ENCODE measurements at regions not wholly inside any gene's neighbourhood (a gene's known extent, or its start where the extent isn't known, plus 50 kb on each side); places are given as distances from the start of the nearest gene placed in this dataset.

DNA sequence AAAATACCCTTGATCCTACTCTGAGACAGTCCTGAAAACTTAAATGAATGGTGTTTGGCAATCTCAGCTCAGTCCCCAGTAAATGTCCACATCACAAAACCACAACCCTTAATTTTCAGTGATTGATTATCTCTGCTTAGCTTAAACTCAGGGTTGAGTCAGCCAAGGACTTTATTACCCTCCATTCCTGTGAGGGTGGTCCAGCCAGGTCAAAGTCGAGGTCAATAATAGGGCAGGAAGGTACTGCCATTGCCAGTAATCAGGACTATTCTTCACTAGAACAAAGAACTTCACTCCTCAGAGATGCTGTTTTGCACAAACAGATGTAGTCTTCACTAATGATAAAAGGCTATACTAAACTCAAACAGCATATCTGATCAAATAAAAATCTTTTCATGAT is 499.4 kb downstream of the ISL1 start:
- intact Hi-C loops (cut with DNase I): no loop called here
- H3K27me3 ChIP-seq: no peaks in the 10 kb centered on the region
- no peak overlapping the region for H3K27ac ChIP-seq
- TF ChIP-seq, protein P1, sequence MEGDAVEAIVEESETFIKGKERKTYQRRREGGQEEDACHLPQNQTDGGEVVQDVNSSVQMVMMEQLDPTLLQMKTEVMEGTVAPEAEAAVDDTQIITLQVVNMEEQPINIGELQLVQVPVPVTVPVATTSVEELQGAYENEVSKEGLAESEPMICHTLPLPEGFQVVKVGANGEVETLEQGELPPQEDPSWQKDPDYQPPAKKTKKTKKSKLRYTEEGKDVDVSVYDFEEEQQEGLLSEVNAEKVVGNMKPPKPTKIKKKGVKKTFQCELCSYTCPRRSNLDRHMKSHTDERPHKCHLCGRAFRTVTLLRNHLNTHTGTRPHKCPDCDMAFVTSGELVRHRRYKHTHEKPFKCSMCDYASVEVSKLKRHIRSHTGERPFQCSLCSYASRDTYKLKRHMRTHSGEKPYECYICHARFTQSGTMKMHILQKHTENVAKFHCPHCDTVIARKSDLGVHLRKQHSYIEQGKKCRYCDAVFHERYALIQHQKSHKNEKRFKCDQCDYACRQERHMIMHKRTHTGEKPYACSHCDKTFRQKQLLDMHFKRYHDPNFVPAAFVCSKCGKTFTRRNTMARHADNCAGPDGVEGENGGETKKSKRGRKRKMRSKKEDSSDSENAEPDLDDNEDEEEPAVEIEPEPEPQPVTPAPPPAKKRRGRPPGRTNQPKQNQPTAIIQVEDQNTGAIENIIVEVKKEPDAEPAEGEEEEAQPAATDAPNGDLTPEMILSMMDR (IDR thresholded peaks at IDR 0.05): no peak
- H3K9me3 ChIP-seq: no peaks in the 10 kb centered on the region
- no peak for DNase-seq (ENCODE audit: low spot score in 2 of 2)
- no peaks in the 10 kb centered on the region for H3K36me3 ChIP-seq
- H3K4me1 ChIP-seq: no peaks in the 10 kb centered on the region
- H3K4me3 ChIP-seq: no peak overlapping the region

DNA sequence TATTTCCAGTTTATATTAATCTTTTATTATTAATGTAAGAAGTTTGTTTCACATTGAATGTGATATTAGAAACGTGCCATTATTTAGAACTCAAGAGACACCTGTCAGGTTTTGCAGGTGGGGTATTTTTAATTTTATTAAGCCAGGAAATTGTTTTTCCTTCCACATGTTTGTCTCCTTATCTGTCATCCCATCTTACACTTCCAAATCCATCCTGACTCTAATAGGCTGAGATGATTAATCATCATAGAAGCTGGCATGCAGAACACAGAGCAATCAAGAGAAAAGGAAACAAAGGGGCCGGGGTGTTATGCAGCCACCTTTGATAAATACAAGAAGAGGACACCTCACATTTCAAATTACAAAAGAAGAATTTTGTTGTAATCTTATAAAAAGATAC is 506.5 kb downstream of the ISL1 start:
- DNase-seq (ENCODE audit: low spot score in 2 of 2): no peak
- Histone ChIP-seq H3K27ac (no peak overlapping the region), H3K27me3 (no peaks in the 10 kb centered on the region), H3K4me3 (no peak overlapping the region), H3K36me3 (no peaks in the 10 kb centered on the region), H3K4me1 (no peaks in the 10 kb centered on the region), H3K9me3 (no peaks in the 10 kb centered on the region)
- TF ChIP-seq, protein P1 (IDR thresholded peaks at IDR 0.05): no peak
- intact Hi-C loops (cut with DNase I): no loop called here

DNA sequence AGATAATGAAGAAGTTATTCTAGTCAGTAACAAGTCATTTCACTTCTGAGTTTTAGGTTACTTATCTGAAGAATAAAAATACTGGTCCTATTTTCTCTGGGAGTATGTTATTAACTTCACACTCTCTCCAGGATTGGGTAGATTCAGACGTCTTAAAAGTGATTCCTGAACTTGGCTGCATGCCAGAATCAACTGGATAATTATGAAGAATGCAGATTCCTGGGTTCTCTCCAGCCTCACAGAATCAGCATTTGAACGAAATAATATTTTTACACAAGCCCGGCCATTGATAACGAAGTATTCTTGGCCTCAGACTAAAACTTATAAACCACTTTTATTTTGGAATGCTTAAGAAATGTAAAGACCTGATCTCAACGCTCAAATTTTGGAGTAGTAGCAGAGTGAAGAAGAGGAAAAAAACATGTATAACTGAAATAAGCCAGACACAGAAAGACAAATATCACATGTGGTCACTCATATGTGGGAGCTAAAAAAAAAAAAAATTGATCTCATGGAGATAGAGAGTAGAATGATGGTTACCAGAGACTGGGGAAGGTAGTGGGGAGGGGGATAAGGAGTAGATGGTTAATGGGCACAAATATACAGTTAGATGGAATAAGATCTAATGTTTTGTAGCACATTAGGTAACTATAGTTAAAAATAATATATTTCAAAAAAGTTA is 507.3 kb downstream of the ISL1 start:
- Histone ChIP-seq H3K4me3 (no peak overlapping the region), H3K27me3 (no peaks in the 10 kb centered on the region), H3K36me3 (no peaks in the 10 kb centered on the region), H3K27ac (no peak overlapping the region), H3K9me3 (no peaks in the 10 kb centered on the region), H3K4me1 (no peaks in the 10 kb centered on the region)
- TF ChIP-seq, protein P1 (IDR thresholded peaks at IDR 0.05): no peak
- DNase-seq (ENCODE audit: low spot score in 2 of 2): no peak
- intact Hi-C loops (cut with DNase I): no loop called here

DNA sequence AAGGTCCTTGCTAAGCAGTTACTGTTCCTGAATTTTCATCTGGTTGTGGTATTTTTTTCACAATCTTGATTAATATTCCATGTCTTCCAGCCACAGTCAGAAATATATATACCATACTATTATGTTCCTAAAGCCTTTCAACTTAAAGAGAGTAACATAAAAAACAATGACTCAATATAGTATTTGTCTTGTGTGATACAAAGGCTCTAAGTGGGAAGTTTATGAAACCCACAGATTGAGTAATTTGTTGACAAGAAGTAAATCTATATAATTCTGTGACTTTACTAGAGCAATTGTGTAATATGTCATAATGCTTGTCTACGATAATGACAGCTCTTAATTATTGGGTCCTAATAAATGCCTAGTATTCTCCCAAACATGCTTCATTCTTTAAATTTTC is 509.4 kb downstream of the ISL1 start:
- no peaks in the 10 kb centered on the region for H3K9me3 ChIP-seq
- no peaks in the 10 kb centered on the region for H3K27me3 ChIP-seq
- no peak for DNase-seq (ENCODE audit: low spot score in 2 of 2)
- H3K4me3 ChIP-seq: no peak overlapping the region
- H3K4me1 ChIP-seq: no peaks in the 10 kb centered on the region
- no peak overlapping the region for H3K27ac ChIP-seq
- TF ChIP-seq, protein P1 (IDR thresholded peaks at IDR 0.05): no peak
- intact Hi-C loops (cut with DNase I): no loop called here
- no peaks in the 10 kb centered on the region for H3K36me3 ChIP-seq

DNA sequence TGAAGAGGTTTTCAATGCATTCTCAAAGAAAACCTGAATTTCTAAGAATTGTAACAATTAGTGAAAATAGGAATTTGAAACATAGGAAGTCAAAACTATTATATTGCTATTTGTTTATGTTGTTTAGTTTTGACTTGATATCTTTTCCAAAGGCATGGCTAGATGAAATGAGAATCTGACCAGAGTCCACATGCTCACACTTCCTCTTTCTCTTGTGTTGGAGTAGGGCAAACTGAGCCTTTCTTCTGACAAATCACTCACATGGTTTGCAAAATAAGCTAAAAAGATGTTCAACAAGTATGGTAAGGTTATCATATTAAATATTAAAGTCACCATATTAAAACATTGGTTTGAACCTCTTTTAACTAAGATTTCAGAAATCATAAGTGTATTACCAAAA is 512.6 kb downstream of the ISL1 start:
- DNase-seq (ENCODE audit: low spot score in 2 of 2): no peak
- no peaks in the 10 kb centered on the region for H3K27me3 ChIP-seq
- no peaks in the 10 kb centered on the region for H3K9me3 ChIP-seq
- no peaks in the 10 kb centered on the region for H3K36me3 ChIP-seq
- no peak overlapping the region for H3K4me3 ChIP-seq
- no peak overlapping the region for H3K27ac ChIP-seq
- H3K4me1 ChIP-seq: no peaks in the 10 kb centered on the region
- TF ChIP-seq, protein P1 (IDR thresholded peaks at IDR 0.05): no peak
- intact Hi-C loops (cut with DNase I): no loop called here

DNA sequence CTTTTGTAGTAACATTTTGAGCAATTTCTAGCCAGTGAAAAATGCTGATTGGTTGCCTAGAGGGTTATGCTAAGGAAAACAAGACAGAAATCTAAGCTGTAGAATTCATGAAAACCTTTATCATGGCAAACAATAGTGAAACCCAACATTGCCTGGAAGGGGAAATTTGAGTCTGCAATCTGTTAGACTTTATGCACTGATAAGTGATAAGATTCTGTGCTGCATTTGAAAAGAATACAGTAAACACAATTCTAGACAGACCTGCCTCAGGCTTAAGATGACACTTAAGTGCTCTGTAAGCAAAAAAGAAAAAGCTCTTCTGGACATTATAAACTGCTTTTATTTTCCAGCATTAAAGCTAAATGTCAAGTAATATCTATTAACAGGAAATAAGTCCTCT is 519.3 kb downstream of the ISL1 start:
- H3K4me3 ChIP-seq: no peak overlapping the region
- no peak overlapping the region for H3K27ac ChIP-seq
- H3K36me3 ChIP-seq: no peaks in the 10 kb centered on the region
- no peaks in the 10 kb centered on the region for H3K9me3 ChIP-seq
- intact Hi-C loops (cut with DNase I): no loop called here
- TF ChIP-seq, protein P1 (IDR thresholded peaks at IDR 0.05): no peak
- H3K4me1 ChIP-seq: no peaks in the 10 kb centered on the region
- no peaks in the 10 kb centered on the region for H3K27me3 ChIP-seq
- DNase-seq (ENCODE audit: low spot score in 2 of 2): no peak

Measured in ascending aorta (tissue), 2 donors.